Ovary (tissue), 3 donors: ENCODE measurements at regions not wholly inside any gene's neighbourhood (a gene's known extent, or its start where the extent isn't known, plus 50 kb on each side); places are given as distances from the start of the nearest gene placed in this dataset.

Source experiments
- CTCF ChIP-seq, 3 donors: fragments of 450-650 bp in 2 of 3; fragments of 200-600 bp in 1 of 3; IDR thresholded peaks; one replicate each; pipeline versions ENCODE4 v1.5.1 to v1.8.0; 2016 to 2022; ENCODE audit warnings: antibody characterized with exemption in 3 of 3, mild to moderate bottlenecking in 1 of 3
- EP300 ChIP-seq: sonication (generic); formaldehyde crosslinking; IDR thresholded peaks from one replicate; pipeline ENCODE4 v1.6.1; 2017; ENCODE audit warnings: antibody characterized with exemption
- donor health status: DM: no; HTN: no; CAD: no.

GRCh38 chr5:164073081-164073480, 567.7 kb downstream of the MAT2B start:
- TF ChIP-seq CTCF (IDR thresholded peaks at IDR 0.05): no peak
- no peak for TF ChIP-seq EP300
